DND-41 (cell line): ENCODE measurements at regions not wholly inside any gene's neighbourhood (a gene's known extent, or its start where the extent isn't known, plus 50 kb on each side); places are given as distances from the start of the nearest gene placed in this dataset.

Source experiments
- CTCF ChIP-seq: IDR thresholded peaks from 2 replicates; pipeline ENCODE4 v1.5.1; 2012; ENCODE audit warnings: borderline replicate concordance, low read length, moderate library complexity, mild to moderate bottlenecking; ENCODE audit not compliant: poor library complexity, severe bottlenecking; ENCODE audit errors: extremely low read depth
- EZH2 ChIP-seq: IDR thresholded peaks from 3 replicates; pipeline ENCODE4 v1.6.1; 2012; ENCODE audit warnings: borderline replicate concordance, low read depth, mild to moderate bottlenecking, moderate library complexity, low read length, inconsistent platforms; ENCODE audit not compliant: severe bottlenecking

GRCh38 chr1:88490676-88491075 is 193.4 kb upstream of the PKN2 start:
- TF ChIP-seq CTCF, result no peak
- no peak for TF ChIP-seq EZH2
